Coronary artery (tissue), 2 donors: ENCODE measurements at regions not wholly inside any gene's neighbourhood (a gene's known extent, or its start where the extent isn't known, plus 50 kb on each side); places are given as distances from the start of the nearest gene placed in this dataset.

Experiments used
- DNase-seq: peaks from one replicate; pipeline ENCODE4 v3.0.0-alpha.2; 2017; ENCODE audit warnings: low spot score
- H3K27ac ChIP-seq, 2 donors: fragments of 200-600 bp; sonication (generic); one replicate each; pipeline ENCODE4 v1.5.1; 2016 to 2019
- H3K4me3 ChIP-seq: fragments of 200-600 bp; sonication (generic); 2 replicates; pipeline ENCODE4 v1.5.1; 2016; ENCODE audit warnings: mild to moderate bottlenecking, moderate library complexity
- CTCF ChIP-seq: fragments of 200-600 bp; sonication (generic); IDR thresholded peaks from one replicate; pipeline ENCODE4 v1.5.1; 2019; ENCODE audit warnings: antibody characterized with exemption

GRCh38 chr13:73201626-73202025 lies 142.8 kb downstream of the KLF5 start:
- no peak overlapping the region for H3K27ac ChIP-seq

GRCh38 chr13:73198991-73199411 lies 140.2 kb downstream of the KLF5 start:
- Histone ChIP-seq H3K4me3 (no peak overlapping the region), H3K27ac (no peak overlapping the region)
- DNase-seq, result no peak
- TF ChIP-seq CTCF, result no peak

More at GRCh38 chr13:73201626-73202025, 142.8 kb downstream of the KLF5 start:
- TF ChIP-seq CTCF, result no peak
- DNase-seq, result no peak
- H3K4me3 ChIP-seq, result no peak overlapping the region

- no peak for DNase-seq
- Histone ChIP-seq H3K27ac (no peak overlapping the region), H3K4me3 (no peak overlapping the region)
- TF ChIP-seq CTCF, result no peak
These were observed 136.3 kb downstream of the KLF5 start for GRCh38 chr13:73195091-73195490.

- DNase-seq, result no peak
- H3K27ac ChIP-seq, result no peak overlapping the region
- TF ChIP-seq CTCF, result no peak
- H3K4me3 ChIP-seq, result no peak overlapping the region
These were observed 135.5 kb downstream of the KLF5 start for GRCh38 chr13:73194310-73194709.

GRCh38 chr13:73193554-73193953 lies 134.7 kb downstream of the KLF5 start:
- TF ChIP-seq CTCF, result no peak
- Histone ChIP-seq H3K4me3 (no peak overlapping the region), H3K27ac (no peak overlapping the region)
- DNase-seq, result no peak

GRCh38 chr13:73190477-73190876 lies 131.7 kb downstream of the KLF5 start:
- DNase-seq, result no peak
- Histone ChIP-seq H3K27ac (no peak overlapping the region), H3K4me3 (peak overlapping the region; percentile 0)
- no peak for TF ChIP-seq CTCF

GRCh38 chr13:73189776-73190175 lies 131.0 kb downstream of the KLF5 start:
- TF ChIP-seq CTCF, result no peak
- Histone ChIP-seq H3K27ac (no peak overlapping the region), H3K4me3 (no peak overlapping the region)
- DNase-seq, result no peak
